Chondrocyte (in vitro differentiated cells): ENCODE measurements at regions not wholly inside any gene's neighbourhood (a gene's known extent, or its start where the extent isn't known, plus 50 kb on each side); places are given as distances from the start of the nearest gene placed in this dataset.

Experiments
- DNase-seq: peaks from one replicate; pipeline ENCODE4 v3.0.0; 2021; ENCODE audit warnings: mixed read lengths, low spot score
- H3K27ac Mint-ChIP-seq: one replicate; pipeline ENCODE4 v1.8.0; 2021; ENCODE audit warnings: mild to moderate bottlenecking, moderate library complexity, mixed read lengths; ENCODE audit not compliant: unreplicated experiment
- H3K27me3 Mint-ChIP-seq: 2 replicates; pipeline ENCODE4 v1.8.0; 2021; ENCODE audit warnings: low read depth, mixed read lengths
- H3K36me3 Mint-ChIP-seq: 2 replicates; pipeline ENCODE4 v1.8.0; 2021; ENCODE audit warnings: low read depth, mixed read lengths
- H3K4me1 Mint-ChIP-seq: 2 replicates; pipeline ENCODE4 v1.8.0; 2021; ENCODE audit warnings: low read depth, mild to moderate bottlenecking, mixed read lengths
- H3K4me3 Mint-ChIP-seq: one replicate; pipeline ENCODE4 v1.8.0; 2021; ENCODE audit warnings: mild to moderate bottlenecking, moderate library complexity, mixed read lengths; ENCODE audit not compliant: unreplicated experiment
- H3K9me3 Mint-ChIP-seq: 2 replicates; pipeline ENCODE4 v1.8.0; 2021; ENCODE audit warnings: low read depth, mixed read lengths
- TF ChIP-seq, protein P1 (sequence below): fragments of 200-600 bp; sonication (generic); IDR thresholded peaks from 2 replicates; pipeline ENCODE4 v1.5.0; 2021; ENCODE audit warnings: antibody characterized with exemption, mild to moderate bottlenecking, moderate library complexity

DNA sequence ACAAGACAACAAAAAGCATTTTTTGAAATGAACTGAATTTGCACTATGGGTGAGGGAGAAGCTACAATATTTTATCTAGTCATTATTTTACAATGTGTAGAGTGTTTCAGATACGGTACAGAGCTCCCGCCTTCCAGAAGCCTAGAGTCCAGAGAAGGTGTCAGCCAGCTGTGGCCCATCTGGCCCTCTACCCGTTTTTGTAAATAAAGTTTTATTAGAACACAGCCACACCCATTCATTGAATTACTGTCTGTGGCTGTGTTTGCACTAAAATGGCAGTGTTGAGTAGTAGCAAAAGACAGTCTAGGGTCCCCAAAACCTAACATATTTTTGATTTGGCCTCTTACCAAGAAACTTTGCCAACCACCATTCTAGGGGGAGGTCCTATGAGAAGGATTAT is 162.0 kb downstream of the JCAD start:
- Mint-ChIP-seq H3K4me1 (peaks cover 42% of the 10 kb centered on the region), H3K4me3 (no peak overlapping the region), H3K27me3 (no peaks in the 10 kb centered on the region), H3K36me3 (no peaks in the 10 kb centered on the region), H3K27ac (no peak overlapping the region), H3K9me3 (peaks cover 12% of the 10 kb centered on the region)
- no peak for DNase-seq
- TF ChIP-seq, protein P1, sequence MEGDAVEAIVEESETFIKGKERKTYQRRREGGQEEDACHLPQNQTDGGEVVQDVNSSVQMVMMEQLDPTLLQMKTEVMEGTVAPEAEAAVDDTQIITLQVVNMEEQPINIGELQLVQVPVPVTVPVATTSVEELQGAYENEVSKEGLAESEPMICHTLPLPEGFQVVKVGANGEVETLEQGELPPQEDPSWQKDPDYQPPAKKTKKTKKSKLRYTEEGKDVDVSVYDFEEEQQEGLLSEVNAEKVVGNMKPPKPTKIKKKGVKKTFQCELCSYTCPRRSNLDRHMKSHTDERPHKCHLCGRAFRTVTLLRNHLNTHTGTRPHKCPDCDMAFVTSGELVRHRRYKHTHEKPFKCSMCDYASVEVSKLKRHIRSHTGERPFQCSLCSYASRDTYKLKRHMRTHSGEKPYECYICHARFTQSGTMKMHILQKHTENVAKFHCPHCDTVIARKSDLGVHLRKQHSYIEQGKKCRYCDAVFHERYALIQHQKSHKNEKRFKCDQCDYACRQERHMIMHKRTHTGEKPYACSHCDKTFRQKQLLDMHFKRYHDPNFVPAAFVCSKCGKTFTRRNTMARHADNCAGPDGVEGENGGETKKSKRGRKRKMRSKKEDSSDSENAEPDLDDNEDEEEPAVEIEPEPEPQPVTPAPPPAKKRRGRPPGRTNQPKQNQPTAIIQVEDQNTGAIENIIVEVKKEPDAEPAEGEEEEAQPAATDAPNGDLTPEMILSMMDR: no peak

- DNase-seq: no peak
- peak overlapping the region; percentile 87 for H3K27ac Mint-ChIP-seq
- peaks cover 46% of the 10 kb centered on the region for H3K4me1 Mint-ChIP-seq
- TF ChIP-seq, protein P1: peak; percentile 2
- H3K27me3 Mint-ChIP-seq: no peaks in the 10 kb centered on the region
- no peak overlapping the region for H3K4me3 Mint-ChIP-seq
- no peaks in the 10 kb centered on the region for H3K36me3 Mint-ChIP-seq
- H3K9me3 Mint-ChIP-seq: peaks cover 12% of the 10 kb centered on the region
Observed at GRCh38 chr10:29896053-29896452, 163.3 kb downstream of the JCAD start.

DNA sequence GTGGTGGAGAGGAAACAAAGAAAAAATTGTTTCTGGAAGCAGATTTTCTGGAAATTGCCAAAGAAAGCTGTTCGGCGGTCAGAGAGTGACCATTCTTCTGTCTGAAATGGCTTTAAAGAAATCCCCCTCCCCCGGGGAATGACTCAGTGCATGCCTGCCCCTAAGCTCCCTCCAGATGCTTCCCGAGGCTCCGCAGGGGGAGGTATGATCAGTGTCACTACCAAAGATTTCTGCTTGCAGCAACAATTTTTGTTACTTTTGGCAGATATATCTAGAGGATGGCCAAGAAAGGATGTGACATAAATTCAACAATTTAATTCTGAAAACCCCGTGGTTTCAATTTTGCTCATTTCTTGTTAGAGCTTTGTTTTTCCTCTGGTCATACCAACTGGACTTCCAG is 163.9 kb downstream of the JCAD start:
- Mint-ChIP-seq H3K4me1 (peaks cover 47% of the 10 kb centered on the region), H3K36me3 (no peaks in the 10 kb centered on the region), H3K27ac (peak overlapping the region; percentile 87), H3K27me3 (no peaks in the 10 kb centered on the region), H3K4me3 (peak overlapping the region; percentile 10), H3K9me3 (peaks cover 12% of the 10 kb centered on the region)
- TF ChIP-seq, protein P1: peak; percentile 7
- no peak for DNase-seq

DNA sequence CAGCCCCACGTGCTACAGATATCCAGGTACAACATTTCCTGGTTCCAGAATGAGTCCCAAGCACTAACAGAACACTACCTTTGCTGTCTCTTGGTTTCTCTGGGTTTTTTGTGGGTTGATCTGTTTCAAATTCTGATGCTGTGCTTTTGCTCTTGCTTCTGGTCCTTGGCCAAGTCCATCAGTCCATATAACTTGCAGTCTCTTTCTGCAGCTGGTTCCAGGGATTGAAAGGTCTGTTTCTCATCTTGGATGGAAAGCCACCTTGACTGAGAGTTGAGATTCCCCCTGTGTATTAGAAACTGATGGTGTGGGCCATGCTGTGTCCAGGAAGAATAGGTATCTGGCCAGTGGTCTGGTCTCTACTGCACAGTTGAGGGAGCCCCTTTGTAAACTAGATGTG is 171.1 kb downstream of the JCAD start:
- Mint-ChIP-seq H3K9me3 (peaks cover 2% of the 10 kb centered on the region), H3K36me3 (no peaks in the 10 kb centered on the region), H3K4me3 (no peak overlapping the region), H3K4me1 (peaks cover 8% of the 10 kb centered on the region), H3K27ac (no peak overlapping the region), H3K27me3 (no peaks in the 10 kb centered on the region)
- DNase-seq: no peak
- TF ChIP-seq, protein P1: no peak

GRCh38 chr10:29886299-29886698 is 173.1 kb downstream of the JCAD start:
- no peaks in the 10 kb centered on the region for H3K27me3 Mint-ChIP-seq
- no peak for DNase-seq
- H3K4me1 Mint-ChIP-seq: peaks cover 5% of the 10 kb centered on the region
- no peak overlapping the region for H3K4me3 Mint-ChIP-seq
- no peaks in the 10 kb centered on the region for H3K9me3 Mint-ChIP-seq
- TF ChIP-seq, protein P1: no peak
- no peaks in the 10 kb centered on the region for H3K36me3 Mint-ChIP-seq
- H3K27ac Mint-ChIP-seq: peak overlapping the region; percentile 10
